Medulla oblongata (tissue), 1 donor: ENCODE measurements at regions not wholly inside any gene's neighbourhood (a gene's known extent, or its start where the extent isn't known, plus 50 kb on each side); places are given as distances from the start of the nearest gene placed in this dataset.

Source experiments
- DNase-seq: peaks from one replicate; pipeline ENCODE4 v3.0.0-alpha.2; 2015; ENCODE audit errors: extremely low spot score

GRCh38 chr19:31658993-31659896, 310.0 kb upstream of the TSHZ3 start:
- DNase-seq: no peak

- no peak for DNase-seq
Measured at GRCh38 chr19:31659897-31660210, 310.6 kb upstream of the TSHZ3 start.

GRCh38 chr19:31664096-31664495, 314.9 kb upstream of the TSHZ3 start:
- no peak for DNase-seq

- no peak for DNase-seq
Measured at GRCh38 chr19:31664997-31665396, 315.8 kb upstream of the TSHZ3 start.

- no peak for DNase-seq
Measured at GRCh38 chr19:31666126-31666525, 316.9 kb upstream of the TSHZ3 start.

- DNase-seq: no peak
Measured at GRCh38 chr19:31667106-31667505, 317.9 kb upstream of the TSHZ3 start.

- DNase-seq: no peak
Measured at GRCh38 chr19:31668921-31669320, 319.7 kb upstream of the TSHZ3 start.

GRCh38 chr19:31670931-31671330, 321.7 kb upstream of the TSHZ3 start:
- DNase-seq: no peak

- DNase-seq: no peak
Measured at GRCh38 chr19:31671411-31672035, 322.3 kb upstream of the TSHZ3 start.

GRCh38 chr19:31674503-31675192, 325.4 kb upstream of the TSHZ3 start:
- DNase-seq: no peak

- DNase-seq: no peak
Measured at GRCh38 chr19:31675193-31675913, 326.1 kb upstream of the TSHZ3 start.

- no peak for DNase-seq
Measured at GRCh38 chr19:31676271-31677004, 327.2 kb upstream of the TSHZ3 start.

GRCh38 chr19:31678421-31678820, 329.2 kb upstream of the TSHZ3 start:
- no peak for DNase-seq

- no peak for DNase-seq
Measured at GRCh38 chr19:31681121-31681520, 331.9 kb upstream of the TSHZ3 start.

GRCh38 chr19:31693131-31693932, 344.1 kb upstream of the TSHZ3 start:
- no peak for DNase-seq

GRCh38 chr19:31693933-31694269, 344.7 kb upstream of the TSHZ3 start:
- no peak for DNase-seq

GRCh38 chr19:31694761-31695160, 345.5 kb upstream of the TSHZ3 start:
- DNase-seq: no peak

GRCh38 chr19:31699421-31699820, 350.2 kb upstream of the TSHZ3 start:
- DNase-seq: no peak

- no peak for DNase-seq
Measured at GRCh38 chr19:31701146-31701545, 351.9 kb upstream of the TSHZ3 start.

GRCh38 chr19:31705656-31706055, 356.4 kb upstream of the TSHZ3 start:
- no peak for DNase-seq

- no peak for DNase-seq
Measured at GRCh38 chr19:31706131-31706530, 356.9 kb upstream of the TSHZ3 start.
